HFFc6 (cell line): ENCODE measurements at regions not wholly inside any gene's neighbourhood (a gene's known extent, or its start where the extent isn't known, plus 50 kb on each side); places are given as distances from the start of the nearest gene placed in this dataset.

Experiments
- DNase-seq: peaks from one replicate; pipeline ENCODE4 v3.0.0-alpha.2; 2018
- H3K27ac Mint-ChIP-seq: 2 replicates; pipeline ENCODE4 v1.8.0; 2020; ENCODE audit warnings: mild to moderate bottlenecking, mixed read lengths
- H3K27me3 Mint-ChIP-seq: 2 replicates; pipeline ENCODE4 v1.8.0; 2021; ENCODE audit warnings: mild to moderate bottlenecking, moderate library complexity, mixed read lengths; ENCODE audit not compliant: insufficient read depth
- H3K36me3 Mint-ChIP-seq: 2 replicates; pipeline ENCODE4 v1.8.0; 2021; ENCODE audit warnings: low read depth, mixed read lengths
- H3K4me1 Mint-ChIP-seq: 2 replicates; pipeline ENCODE4 v1.8.0; 2020; ENCODE audit warnings: low read depth, mixed read lengths
- H3K4me3 Mint-ChIP-seq: 2 replicates; pipeline ENCODE4 v1.8.0; 2020; ENCODE audit warnings: mild to moderate bottlenecking, moderate library complexity, mixed read lengths
- H3K9me3 Mint-ChIP-seq: 2 replicates; pipeline ENCODE4 v1.8.0; 2020; ENCODE audit warnings: mild to moderate bottlenecking, mixed read lengths
- CTCF ChIP-seq: fragments of 200-600 bp; sonication (generic); IDR thresholded peaks from 2 replicates; pipeline ENCODE4 v1.5.0; 2021; ENCODE audit warnings: antibody characterized with exemption, mild to moderate bottlenecking

DNA sequence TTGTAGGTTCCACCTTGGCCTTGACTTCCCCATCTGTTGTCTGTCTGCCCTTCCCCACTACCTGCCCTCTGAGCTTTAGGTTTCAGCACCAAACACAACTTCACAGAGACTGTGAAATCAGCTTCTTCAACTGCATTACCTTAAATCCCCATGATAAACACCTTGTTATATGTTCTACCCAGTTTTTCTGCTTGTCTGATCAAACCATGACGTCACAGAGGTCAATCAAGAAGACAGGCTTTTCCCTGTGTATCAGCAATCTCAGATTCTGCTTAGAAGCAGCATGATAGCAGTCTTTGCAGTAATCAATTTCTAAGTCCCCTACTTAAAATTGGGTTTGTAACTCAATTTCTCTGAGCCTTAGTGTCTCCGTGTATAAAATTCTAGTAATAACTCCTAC is 175.0 kb downstream of the PLK2 start:
- H3K4me3 Mint-ChIP-seq, result no peak overlapping the region
- no peak for DNase-seq
- H3K9me3 Mint-ChIP-seq, result peaks cover 4% of the 10 kb centered on the region; the same call in 1 of the 2 replicates
- H3K36me3 Mint-ChIP-seq, result no peaks in the 10 kb centered on the region
- no peaks in the 10 kb centered on the region for H3K27me3 Mint-ChIP-seq
- no peak overlapping the region for H3K27ac Mint-ChIP-seq
- peaks cover 7% of the 10 kb centered on the region; the same call in 1 of the 2 replicates for H3K4me1 Mint-ChIP-seq
- no peak for TF ChIP-seq CTCF

DNA sequence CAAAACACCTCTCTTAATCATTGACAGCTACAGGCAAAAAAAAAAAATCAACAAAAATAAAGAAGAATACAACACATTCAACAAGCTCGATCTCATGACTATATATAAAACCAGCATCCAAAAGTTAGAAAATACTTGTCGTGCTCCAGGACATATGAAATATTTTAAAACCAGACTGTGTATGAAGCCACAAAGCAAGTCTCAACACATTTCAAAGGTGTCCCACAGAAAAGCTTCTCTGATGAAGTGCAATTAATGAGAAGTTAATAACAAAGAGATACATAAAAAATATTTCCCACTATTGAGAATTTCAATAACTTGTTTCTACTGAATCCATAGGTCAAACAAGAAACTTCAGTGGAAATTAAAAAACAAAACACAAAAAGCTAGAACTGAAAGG is 178.7 kb downstream of the PLK2 start:
- Mint-ChIP-seq H3K4me3 (no peak overlapping the region), H3K27ac (no peak overlapping the region), H3K27me3 (no peaks in the 10 kb centered on the region), H3K4me1 (peaks cover 7% of the 10 kb centered on the region; the same call in 1 of the 2 replicates), H3K9me3 (peaks cover 3% of the 10 kb centered on the region; the same call in 1 of the 2 replicates), H3K36me3 (no peaks in the 10 kb centered on the region)
- TF ChIP-seq CTCF, result no peak
- DNase-seq, result no peak

GRCh38 chr5:58279259-58279658 is 180.6 kb downstream of the PLK2 start:
- H3K9me3 Mint-ChIP-seq, result peaks cover 3% of the 10 kb centered on the region; the same call in 1 of the 2 replicates
- no peaks in the 10 kb centered on the region for H3K4me1 Mint-ChIP-seq
- TF ChIP-seq CTCF, result no peak
- H3K27ac Mint-ChIP-seq, result no peak overlapping the region
- no peaks in the 10 kb centered on the region for H3K36me3 Mint-ChIP-seq
- H3K4me3 Mint-ChIP-seq, result no peak overlapping the region
- no peak for DNase-seq
- H3K27me3 Mint-ChIP-seq, result no peaks in the 10 kb centered on the region

DNA sequence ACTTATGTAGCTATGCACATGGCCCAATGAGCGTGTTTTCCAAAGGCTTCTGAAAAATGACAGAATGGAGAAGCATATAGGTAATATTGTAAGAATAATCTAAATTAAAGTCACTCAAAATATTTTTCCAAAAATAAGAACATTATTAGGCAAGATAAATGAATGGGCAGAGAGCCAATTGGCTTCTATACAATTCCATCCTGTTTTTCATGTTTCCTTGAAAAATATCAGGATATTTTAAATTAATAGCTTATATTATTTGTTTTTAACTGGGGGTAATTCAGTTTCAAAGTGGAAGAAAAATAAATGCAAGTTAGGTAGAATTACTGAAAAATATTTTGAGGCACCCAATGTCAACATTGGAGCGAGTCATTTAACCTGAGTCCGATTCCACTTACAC is 183.5 kb downstream of the PLK2 start:
- H3K4me3 Mint-ChIP-seq, result no peak overlapping the region
- no peak for TF ChIP-seq CTCF
- peaks cover 11% of the 10 kb centered on the region; the same call in 1 of the 2 replicates for H3K4me1 Mint-ChIP-seq
- no peaks in the 10 kb centered on the region for H3K36me3 Mint-ChIP-seq
- peaks cover 3% of the 10 kb centered on the region; the same call in 1 of the 2 replicates for H3K9me3 Mint-ChIP-seq
- no peak overlapping the region for H3K27ac Mint-ChIP-seq
- 0 out of 2 replicates have a peak, but pooled peaks cover 1% of the 10 kb centered on the region for H3K27me3 Mint-ChIP-seq
- no peak for DNase-seq

DNA sequence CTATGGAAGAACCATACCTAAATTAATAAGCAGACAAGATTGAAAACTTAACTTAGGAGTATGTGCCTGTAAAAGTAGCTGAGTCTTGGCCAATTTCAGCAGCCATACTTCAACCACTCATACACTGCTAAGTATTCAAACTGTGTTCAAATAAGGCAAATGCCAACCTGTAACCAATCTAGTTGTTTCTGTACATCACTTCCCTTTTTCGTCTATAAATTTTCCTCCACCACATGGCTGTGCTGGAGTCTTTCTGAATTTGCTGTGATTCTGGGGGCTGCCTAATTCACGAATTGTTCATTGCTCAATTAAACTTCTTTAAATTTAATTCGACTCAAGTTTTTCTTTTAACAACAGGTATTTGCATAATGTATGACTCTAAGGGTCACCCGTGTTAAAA is 184.4 kb downstream of the PLK2 start:
- Mint-ChIP-seq H3K27ac (no peak overlapping the region), H3K27me3 (0 out of 2 replicates have a peak, but pooled peaks cover 1% of the 10 kb centered on the region), H3K9me3 (peaks cover 3% of the 10 kb centered on the region; the same call in 1 of the 2 replicates), H3K36me3 (no peaks in the 10 kb centered on the region), H3K4me1 (peaks cover 11% of the 10 kb centered on the region; the same call in 1 of the 2 replicates), H3K4me3 (no peak overlapping the region)
- no peak for DNase-seq
- no peak for TF ChIP-seq CTCF
